HG03280 (cell line): ENCODE measurements at regions not wholly inside any gene's neighbourhood (a gene's known extent, or its start where the extent isn't known, plus 50 kb on each side); places are given as distances from the start of the nearest gene placed in this dataset.

Experiments
- ATAC-seq: cut with Tn5 transposase; IDR thresholded peaks from one replicate; pipeline ENCODE4 v1.9.1; 2021; ENCODE audit warnings: mild to moderate bottlenecking, moderate library complexity; ENCODE audit not compliant: unreplicated experiment

DNA sequence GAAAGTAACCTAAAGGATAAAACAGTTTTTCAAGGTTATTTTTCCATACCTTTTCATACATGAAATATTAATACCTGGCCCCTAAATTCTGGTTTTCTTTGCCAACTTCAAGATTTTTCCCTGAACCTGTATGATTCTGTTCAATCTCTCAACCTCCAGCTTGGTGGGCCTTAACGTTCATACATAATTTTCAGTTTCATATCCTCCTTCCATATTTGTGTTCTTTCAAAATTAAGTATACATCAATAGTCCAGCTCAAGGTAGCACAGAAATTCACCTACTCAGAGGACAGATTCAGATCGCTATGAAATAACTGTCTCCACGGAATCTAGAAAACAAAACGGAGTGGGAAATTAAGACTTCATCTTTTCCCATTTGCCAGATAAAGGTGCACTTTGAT lies 505.8 kb upstream of the GHITM start:
- ATAC-seq = no peak

DNA sequence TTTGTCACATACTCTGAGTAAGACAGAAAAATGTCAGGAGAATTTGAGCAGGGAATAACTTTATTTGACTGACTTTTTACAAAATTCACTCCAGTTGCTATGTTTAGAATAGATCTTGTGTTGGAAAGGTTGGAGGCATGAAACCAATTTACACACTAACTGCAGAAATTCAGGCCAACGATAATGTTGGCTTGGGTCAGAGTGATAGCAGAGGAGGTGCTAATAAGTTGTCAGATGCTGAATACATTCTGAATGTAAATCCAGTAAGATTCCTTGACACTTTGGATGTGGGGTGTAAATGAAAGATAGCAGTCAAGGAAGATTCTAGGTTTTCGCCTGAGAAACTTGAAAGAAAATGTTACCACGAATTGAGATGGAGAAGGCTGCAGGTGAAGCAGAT lies 502.5 kb upstream of the GHITM start:
- ATAC-seq = no peak

DNA sequence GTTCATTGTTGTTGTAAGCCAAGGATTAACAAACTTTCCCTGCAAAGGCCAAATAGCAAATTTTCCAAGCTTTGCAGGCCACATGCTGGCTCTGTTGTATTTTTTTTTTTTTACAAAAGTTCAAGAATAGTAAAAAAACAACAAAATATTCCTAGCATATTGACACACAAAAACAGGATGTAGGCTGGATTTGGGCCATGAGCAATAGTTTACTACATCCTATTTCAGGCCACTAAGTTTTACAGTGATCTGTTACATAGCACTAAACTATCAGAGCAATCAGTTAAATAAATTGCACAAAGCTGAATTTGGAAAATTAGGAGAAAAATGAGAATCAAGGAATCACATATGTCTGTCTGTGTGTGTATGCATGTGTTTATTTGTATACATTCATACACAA lies 491.8 kb upstream of the GHITM start:
- ATAC-seq = no peak

DNA sequence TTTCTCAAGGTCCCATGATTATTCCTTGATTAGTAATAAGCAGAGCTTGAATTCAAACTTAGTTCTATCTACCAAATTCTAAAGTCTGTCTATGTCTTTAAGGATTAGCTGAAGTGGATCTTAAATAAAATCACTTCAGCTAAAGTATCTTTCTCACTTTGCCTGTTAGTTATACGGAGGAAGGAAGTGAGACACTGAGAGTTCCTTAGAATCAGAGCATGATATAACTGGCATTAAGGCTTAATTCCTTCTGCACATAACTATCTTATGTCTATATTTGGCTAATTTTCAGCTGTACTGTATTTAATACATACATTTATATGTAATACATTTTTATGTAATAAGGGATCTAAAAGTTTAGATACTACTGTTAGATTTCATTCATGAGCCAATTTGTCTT lies 491.1 kb upstream of the GHITM start:
- no peak for ATAC-seq

DNA sequence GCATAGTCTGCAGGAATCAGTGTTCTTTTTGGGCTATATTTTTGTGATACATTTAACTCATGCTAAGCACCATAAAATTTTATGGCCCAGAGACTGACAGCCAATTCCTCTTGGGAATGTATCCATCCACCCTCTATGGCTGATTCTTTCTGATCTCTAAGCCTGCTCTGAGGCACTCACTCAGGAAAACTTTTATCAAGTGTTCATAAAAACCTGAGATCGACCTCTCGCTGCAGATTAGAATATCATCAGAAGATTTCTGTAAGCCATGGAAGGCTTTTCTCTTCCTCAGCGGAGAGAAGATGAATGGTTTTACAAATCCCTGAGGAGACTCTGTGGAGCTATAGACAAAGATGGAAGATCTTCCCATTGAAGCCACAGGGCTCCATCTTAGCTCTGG lies 489.8 kb upstream of the GHITM start:
- ATAC-seq = no peak

DNA sequence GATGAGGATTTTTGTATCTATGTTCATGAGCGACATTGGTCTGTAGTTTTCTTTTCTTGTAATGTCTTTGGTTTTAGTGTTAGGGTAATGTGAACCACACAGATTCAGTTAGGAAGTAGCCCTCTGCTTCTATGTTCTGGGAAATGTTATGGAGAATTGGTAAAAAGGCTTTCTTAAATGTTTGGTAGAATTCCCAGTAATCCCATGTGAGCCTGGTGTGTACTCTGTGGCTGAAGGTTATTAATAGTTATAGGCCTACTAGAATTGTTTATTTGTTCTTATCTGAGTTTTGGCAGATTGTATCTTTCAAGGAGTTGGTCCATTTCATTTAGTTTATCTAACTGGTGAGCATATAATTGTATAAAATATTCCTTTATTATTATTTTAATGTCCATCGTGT lies 484.6 kb upstream of the GHITM start:
- ATAC-seq = no peak

DNA sequence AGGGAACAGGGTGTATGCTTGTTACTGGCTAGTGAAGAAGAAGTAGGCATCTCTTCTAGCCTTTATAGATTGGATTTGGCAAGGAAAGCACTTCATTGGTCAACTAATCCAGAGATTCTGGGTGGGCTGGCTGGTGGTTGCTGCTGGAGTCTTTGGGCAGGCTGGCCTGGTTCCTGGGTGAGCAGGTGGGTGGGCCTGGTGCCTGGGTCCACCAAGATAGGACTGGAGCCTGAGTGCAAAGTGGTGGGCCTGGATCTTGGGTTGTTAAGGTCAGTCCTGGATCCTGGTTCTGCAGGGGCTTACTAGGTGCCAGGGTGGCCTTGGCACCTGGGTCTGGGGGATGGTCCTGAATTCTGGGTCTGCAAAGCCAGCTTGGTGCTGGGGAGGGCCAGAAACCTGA lies 482.4 kb upstream of the GHITM start:
- no peak for ATAC-seq

DNA sequence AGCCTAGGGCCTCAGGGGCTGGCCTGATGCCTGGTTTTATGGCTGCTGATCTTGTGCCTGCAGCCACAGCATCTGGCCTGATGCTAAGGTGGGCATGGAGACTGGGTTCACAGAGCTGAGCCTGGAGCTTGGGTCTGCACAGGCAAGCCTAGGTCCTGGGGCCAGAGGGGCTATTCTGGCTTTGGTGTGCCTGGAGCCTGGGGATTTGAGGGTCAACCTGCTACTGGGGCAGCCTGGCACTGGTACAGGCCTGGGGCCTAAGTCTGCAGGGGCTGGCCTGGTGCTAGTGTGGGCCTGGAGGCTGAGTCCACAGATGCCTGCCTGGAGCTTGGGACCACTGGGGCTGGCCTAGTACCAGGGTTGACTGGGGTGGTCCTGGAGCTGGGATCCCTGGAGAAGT lies 481.8 kb upstream of the GHITM start:
- ATAC-seq = no peak

DNA sequence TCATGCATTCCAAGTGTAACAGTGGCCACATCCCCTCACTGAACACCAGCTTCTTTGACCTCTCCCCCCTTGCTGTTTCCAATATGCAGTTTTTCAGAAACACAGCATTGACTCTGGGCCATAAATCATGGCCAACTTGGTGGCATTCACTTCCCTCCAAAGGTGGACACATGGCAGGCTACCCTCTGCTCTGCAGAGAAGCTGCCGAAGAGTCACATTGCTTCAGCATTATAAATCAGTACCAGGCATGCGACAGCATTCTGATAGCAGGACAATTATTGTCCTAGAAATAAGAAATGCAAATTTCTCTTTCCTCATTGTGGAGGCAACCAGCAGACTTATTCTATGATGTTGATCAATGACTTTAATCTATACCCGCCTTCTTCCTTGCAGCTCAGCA lies 475.4 kb upstream of the GHITM start:
- ATAC-seq = no peak

DNA sequence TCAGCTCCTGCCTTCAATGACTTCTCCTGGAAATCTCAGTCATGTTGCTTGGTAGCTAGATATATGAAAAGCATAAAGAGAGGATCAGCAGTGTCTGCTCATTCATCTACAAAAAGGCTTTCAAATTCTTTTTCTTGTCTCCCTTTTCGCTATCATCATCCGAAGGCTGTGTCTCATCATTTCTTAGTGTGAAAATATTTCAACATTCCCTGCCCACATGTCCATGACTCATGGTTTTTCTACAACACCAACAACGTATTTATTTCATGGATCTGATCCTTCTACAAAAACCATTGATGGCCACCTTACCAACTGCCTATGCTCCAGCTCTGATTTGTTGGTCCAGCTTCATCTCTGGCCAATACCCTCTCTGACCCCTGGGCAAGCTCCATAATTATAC lies 472.5 kb upstream of the GHITM start:
- no peak for ATAC-seq

DNA sequence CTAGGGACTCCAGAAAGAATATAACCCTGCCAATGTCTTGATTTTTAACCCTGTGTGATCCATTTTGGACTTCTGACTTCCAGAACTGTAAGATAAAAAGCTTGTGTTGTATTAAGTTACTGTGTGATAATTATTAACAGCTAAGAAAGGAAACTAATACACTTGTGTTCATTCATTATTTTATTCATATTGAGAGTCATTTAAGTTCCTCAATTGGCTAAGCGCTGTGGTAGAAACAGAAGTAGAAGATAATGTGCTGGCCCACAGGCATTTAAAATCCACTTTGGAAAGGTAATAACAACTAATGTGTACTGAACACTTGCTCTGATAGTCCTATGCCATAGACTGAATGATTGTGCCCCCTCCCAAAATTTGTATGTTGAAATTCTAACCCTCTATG lies 471.7 kb upstream of the GHITM start:
- no peak for ATAC-seq

DNA sequence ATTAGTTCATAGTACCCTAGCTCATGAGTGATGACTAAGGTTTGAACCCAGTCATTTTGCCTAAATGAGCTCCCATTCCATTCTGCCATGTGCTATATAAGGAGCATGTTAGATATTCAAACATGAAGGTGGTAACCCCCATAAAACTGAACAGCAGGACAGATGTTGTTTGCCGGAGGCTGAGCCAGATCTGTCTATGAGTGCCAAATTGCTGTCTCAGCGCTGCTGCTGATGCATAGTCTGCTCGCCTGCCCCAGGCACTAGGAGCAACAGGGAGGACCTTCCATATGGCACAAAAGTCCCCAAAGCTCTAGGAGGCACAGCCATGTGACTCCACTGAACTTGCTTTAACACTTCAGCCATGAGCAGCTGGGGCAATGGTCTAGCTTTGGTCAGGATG lies 466.0 kb upstream of the GHITM start:
- no peak for ATAC-seq

DNA sequence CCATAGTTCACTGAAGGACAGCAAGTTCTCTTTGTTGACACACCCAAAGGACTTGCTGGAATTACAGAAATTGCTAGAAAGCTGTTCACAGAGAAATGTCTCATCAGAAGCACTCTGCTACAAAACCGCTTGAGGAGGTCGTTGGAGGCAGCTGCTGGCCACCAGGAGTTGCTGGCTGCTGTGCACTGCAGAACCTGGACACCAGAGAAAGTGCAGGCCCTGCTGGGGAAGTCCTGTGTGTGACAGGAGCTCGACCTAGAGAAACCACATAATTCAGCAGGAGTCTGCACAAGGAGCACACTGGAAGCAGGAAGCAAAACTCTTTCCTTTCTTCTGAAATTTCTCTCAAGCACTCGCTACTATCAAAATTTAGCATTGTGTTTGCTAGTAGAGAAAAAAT lies 461.5 kb upstream of the GHITM start:
- ATAC-seq = no peak

DNA sequence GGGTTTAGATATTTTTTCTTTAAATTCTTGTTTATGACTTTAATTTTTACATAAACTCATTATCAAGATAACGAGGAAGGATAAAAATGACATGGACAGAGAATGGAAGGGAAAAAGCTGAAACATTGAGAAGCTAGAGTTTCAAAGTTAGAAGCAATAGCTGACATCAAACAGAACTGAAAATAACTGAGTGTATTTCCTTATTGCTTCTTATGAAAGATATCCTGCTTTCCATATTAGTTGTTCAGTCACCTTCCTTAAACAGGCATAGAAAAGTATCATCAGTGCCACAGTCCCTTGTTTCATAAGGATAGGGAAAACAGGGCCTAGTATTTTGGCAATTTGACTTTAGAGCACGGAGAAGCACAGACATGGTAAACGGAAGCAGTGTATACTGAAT lies 460.5 kb upstream of the GHITM start:
- ATAC-seq = peak; percentile 20

DNA sequence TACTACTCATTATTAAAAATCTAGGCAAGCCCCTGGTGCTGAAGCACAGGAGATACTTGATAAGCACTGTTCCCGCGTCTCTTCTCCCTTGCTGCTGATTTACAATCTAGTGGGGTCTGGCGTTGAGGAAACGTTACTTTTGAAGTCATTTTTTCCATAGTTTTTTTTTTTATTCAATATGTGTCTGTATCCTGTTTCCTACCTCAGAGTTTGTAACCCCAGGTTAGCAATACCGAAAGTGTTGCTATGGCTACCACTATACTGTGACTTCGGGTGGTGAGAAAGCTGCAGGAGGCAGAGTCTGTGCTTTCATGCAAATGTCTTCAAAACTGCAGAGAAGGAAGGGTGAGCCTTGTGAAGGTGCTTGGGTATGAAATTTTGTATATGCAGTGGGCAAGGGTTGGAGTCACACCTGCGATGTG lies 458.8 kb upstream of the GHITM start:
- peak; percentile 98 for ATAC-seq

DNA sequence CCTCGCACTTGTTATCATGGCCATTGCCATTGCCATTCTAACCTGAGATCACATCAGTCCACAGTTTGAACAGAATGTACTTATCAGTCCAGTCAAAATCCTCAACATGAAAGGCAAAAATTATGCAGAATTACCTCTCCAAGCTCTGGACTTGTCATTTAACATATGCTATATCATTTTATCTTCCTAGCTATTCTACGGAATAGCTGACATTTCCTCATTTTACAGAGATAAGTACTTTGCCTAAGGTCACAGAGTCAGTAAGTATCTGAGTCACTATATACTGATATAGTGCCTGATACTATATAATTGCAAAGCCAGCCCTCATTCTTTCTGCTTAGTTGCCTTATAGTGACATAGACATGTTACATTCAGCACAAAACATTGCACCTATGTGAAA lies 456.9 kb upstream of the GHITM start:
- no peak for ATAC-seq

DNA sequence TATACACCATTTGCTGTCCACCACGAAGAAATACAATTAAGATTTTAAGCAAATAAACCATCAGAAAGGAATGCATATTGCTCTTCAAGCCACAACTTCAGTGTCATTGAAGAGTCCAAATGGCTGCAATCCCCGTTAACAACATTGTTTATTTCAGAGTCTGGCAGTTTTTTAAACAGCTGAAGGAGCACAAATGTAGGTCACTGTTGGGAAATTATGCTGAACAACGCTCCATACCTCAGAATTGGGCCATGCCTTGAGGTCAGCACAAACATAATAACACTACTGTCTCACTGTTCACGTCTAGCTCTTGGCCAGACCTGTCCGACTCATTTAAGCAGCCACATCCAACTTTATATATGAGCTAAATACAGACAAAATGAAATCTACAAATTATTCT lies 453.9 kb upstream of the GHITM start:
- ATAC-seq = no peak

DNA sequence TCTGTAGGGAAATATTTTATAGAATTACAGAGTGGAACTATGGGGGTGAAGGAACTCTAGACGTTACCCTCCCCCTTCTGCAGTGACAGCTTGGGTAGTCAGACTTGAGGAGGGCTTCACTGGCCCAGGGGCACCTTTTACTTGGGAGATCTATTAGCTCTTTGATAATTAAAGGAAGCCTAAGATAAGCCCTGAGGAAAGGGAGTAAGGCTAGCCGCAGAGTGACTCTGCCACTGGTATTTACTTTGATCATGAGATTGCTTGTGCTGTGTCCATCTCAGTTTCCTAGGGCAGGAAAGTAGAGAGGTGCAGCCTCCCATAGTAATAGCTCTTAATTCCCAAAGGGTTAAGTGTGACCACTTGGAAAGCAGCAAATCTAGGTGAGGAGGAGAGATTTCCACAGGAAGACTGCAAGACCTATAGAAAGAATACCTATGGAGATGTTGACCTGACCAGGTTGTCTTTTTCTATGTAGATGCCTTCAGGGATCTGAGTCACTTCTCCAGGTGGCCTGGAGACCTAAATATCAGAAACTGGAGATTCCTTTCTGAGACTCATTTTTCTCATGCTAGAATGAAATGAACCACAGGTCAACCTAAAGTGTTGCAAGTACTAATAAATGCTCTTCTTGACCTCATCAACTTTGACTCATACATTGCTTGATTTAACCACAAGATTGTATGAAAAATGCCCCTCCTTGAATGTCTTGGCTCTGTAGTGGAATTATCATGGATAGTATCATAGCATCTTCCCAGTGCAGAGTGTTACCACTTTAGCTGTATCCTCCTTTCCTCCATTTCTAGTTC lies 447.3 kb upstream of the GHITM start:
- ATAC-seq = no peak

DNA sequence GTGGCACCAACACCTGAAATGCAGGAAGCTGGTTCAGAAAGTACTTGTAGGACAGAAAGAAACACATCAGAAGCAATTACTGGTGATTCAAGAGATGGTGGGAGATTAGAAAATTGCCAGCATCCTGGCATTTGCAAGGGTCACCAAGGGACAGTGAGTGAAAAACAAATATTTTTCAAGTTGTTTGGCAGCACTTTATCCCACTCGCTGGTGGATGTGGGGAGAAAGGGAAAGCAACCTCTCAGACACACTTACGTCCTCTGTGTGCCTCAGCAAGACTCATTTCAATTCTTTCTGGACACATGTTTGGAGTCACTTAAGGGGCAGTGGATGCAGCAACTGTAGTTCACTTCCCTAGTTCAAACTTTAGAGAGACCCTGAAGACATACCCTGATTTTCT lies 440.4 kb upstream of the GHITM start:
- no peak for ATAC-seq

DNA sequence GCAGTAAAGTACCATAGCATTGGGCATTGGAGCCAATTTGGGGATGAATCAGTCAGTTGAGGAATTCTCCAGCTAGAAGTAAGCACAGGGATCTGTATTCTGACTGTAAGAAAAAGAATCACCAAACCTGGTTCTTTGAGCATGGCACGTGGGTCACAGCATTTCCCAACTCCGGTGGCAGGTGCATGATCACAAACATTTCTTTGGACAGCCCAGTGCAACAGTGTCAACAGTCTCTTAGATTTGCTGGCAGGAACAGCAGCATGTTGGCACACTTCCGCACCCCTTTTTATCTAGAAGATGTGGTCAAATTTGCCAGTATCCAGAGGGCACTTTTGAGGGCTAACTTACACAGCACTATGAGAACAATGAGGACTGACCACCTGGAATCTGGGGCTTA lies 437.5 kb upstream of the GHITM start:
- no peak for ATAC-seq

DNA sequence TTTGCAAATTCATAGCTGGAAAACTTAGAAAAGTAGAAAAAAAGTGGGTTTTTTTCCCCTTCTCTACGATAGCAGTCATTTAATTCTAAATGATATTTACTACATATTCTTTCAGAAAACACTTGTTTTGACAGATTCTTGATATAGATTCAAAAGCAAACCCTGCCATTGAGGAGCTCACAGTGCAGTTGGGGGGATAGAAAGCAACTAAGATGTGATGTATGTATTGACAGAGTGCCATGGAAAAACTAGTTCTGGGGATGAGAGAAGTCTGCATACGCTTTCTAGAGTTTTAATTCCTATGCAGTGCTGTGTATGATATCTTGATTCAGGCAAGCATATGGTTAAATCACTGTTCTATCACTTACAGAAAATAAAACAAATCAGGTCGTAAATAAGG lies 436.6 kb upstream of the GHITM start:
- ATAC-seq = no peak

DNA sequence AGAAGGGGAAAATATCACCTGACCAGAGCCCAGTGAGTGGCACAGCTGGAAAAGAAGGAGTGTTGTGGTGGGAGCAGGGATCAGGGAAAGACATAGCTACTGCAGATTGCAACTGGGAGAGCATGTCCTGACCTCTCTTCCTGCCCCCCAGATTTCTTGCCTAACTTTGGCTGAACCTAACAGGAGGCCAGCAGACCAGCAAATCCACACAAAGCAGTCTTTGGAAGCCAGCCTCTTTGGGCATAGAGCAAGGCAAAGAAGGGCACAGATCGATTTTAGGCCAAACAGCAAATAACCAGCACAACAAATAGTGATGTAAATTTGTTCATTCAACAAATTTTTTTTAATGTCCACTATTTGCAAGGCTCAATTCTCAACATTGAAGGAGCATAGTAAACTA lies 433.2 kb upstream of the GHITM start:
- no peak for ATAC-seq

DNA sequence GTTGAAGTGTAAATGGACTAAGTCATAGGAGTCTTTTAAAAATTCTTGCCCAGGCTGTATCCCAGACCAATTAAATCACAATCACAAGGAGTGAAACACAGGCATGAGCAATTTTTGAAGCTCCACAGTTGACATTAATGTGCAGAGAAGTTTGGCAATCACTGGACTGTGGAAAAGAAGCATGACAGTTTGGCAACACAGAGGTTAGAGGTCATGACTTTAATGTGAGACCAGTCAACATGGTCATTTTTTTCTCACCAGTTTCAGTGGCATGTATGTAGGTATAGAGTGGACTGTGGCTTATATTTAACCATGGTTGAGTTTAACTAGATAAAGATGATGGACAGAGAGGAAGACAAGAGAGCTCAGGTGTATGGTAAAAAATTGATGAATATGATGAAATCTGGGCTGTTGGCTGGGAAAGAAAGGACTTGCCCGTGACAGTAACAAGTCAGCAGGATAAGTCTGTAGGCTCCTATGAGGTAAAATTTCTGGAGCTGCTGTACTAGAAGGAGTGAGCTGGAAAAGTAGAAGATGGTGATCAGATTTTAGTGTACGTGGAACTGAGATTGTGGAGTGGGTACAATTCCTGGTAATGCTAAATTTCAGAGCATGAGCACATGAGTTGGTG lies 432.2 kb upstream of the GHITM start:
- ATAC-seq = no peak
